BJ (cell line): ENCODE measurements at regions not wholly inside any gene's neighbourhood (a gene's known extent, or its start where the extent isn't known, plus 50 kb on each side); places are given as distances from the start of the nearest gene placed in this dataset.

ENCODE experiments used
- CTCF ChIA-PET: fragments of 350-600 bp; formaldehyde crosslinking; extraction: SDS; loops from one replicate; lab custom pipeline; 2021; ENCODE audit warnings: antibody characterized with exemption, inconsistent platforms; lab: Yijun Ruan, JAX
- POLR2A ChIA-PET: fragments of 300-600 bp; sonication (Branson Sonifier 250); formaldehyde crosslinking; extraction: SDS; loops from one replicate; lab custom pipeline; 2021; ENCODE audit warnings: antibody characterized with exemption; lab: Charles Lee
- DNase-seq: peaks from one replicate; pipeline ENCODE4 v3.0.0-alpha.2; 2011; ENCODE audit warnings: low read depth
- H3K27me3 ChIP-seq: 2 replicates; pipeline ENCODE4 v1.6.0; 2011; ENCODE audit warnings: low read length; ENCODE audit not compliant: control insufficient read depth, insufficient read depth
- H3K36me3 ChIP-seq: 2 replicates; pipeline ENCODE4 v1.5.1; 2011; ENCODE audit warnings: low read length; ENCODE audit not compliant: control insufficient read depth, insufficient read depth
- H3K4me3 ChIP-seq: 2 replicates; pipeline ENCODE4 v1.5.1; 2011; ENCODE audit warnings: low read depth, mild to moderate bottlenecking, control low read depth, low read length
- TF ChIP-seq, protein P1 (sequence below): IDR thresholded peaks from 2 replicates; pipeline ENCODE4 v1.5.1; 2011; ENCODE audit warnings: low read depth, mild to moderate bottlenecking, control low read depth, inconsistent platforms, low read length, moderate library complexity; ENCODE audit not compliant: insufficient read depth

DNA sequence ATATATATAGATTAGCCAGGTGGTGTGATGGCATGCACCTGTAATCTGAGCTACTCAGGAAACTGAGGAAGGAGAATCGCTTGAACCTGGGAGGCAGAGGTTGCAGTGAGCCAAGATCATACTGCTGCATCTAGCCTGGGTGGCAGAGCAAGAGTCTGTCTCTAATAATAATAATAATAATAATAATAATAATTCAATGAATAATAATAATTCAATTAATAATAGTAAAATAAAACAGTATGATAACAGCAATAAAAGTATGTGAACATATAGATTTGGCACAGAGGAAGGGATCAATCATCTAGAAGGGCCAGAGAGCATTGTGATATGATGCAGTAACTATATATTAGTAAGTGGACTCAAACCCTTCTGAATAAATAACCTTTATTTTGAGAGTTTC, 314.5 kb upstream of the COL8A1 start:
- H3K4me3 ChIP-seq, result no peak overlapping the region
- no peaks in the 10 kb centered on the region for H3K36me3 ChIP-seq
- ChIA-PET CTCF (no interaction called here), POLR2A (no interaction called here)
- DNase-seq, result no peak
- TF ChIP-seq, protein P1, sequence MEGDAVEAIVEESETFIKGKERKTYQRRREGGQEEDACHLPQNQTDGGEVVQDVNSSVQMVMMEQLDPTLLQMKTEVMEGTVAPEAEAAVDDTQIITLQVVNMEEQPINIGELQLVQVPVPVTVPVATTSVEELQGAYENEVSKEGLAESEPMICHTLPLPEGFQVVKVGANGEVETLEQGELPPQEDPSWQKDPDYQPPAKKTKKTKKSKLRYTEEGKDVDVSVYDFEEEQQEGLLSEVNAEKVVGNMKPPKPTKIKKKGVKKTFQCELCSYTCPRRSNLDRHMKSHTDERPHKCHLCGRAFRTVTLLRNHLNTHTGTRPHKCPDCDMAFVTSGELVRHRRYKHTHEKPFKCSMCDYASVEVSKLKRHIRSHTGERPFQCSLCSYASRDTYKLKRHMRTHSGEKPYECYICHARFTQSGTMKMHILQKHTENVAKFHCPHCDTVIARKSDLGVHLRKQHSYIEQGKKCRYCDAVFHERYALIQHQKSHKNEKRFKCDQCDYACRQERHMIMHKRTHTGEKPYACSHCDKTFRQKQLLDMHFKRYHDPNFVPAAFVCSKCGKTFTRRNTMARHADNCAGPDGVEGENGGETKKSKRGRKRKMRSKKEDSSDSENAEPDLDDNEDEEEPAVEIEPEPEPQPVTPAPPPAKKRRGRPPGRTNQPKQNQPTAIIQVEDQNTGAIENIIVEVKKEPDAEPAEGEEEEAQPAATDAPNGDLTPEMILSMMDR, result no peak
- no peaks in the 10 kb centered on the region for H3K27me3 ChIP-seq

DNA sequence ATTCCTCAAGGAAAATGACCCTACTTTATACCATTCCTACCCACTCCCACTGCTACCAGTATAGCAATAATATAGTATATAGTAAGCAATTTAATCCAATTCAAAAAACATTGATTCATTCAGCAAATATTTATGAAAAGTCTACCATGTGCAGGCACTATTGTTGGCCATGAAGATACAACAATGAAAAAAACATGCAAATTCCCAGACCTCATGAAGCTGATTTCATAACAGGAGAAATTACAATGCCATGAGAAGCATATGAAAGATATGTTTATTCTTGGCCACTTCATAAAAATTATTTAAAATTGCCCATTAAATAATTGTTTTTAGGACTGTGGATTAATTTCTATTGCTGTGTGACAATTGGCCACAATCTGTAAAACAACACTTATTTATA, 315.8 kb upstream of the COL8A1 start:
- no peak for DNase-seq
- CTCF ChIA-PET, result interaction anchor here (0.7 kb wide), 1 partner anchor 54 kb away, joined by 3 read pairs; no protein-coding TSS in a partner anchor
- Histone ChIP-seq H3K36me3 (no peaks in the 10 kb centered on the region), H3K4me3 (no peak overlapping the region), H3K27me3 (no peaks in the 10 kb centered on the region)
- POLR2A ChIA-PET, result no interaction called here
- TF ChIP-seq, protein P1, result no peak

DNA sequence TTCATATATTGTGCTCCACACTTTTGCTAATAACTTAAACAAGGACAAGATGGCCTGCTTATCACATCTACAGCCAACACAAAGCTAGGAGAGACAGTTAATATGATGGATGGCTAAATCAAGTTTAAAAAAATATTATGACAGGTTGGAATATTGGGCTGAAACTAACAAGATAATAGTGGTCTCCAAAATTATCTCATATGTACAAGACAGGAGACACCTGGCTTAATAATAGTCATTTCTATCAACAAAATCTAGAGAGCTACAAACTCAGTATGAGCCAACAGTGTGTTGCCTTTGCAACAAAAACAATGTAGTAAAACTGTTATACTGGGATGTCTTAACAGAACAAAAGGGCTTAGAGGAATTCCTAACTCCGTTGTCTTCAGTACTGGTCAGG, 317.1 kb upstream of the COL8A1 start:
- DNase-seq, result no peak
- H3K4me3 ChIP-seq, result no peak overlapping the region
- ChIA-PET CTCF (no interaction called here), POLR2A (no interaction called here)
- TF ChIP-seq, protein P1, result no peak
- H3K36me3 ChIP-seq, result no peaks in the 10 kb centered on the region
- H3K27me3 ChIP-seq, result no peaks in the 10 kb centered on the region

DNA sequence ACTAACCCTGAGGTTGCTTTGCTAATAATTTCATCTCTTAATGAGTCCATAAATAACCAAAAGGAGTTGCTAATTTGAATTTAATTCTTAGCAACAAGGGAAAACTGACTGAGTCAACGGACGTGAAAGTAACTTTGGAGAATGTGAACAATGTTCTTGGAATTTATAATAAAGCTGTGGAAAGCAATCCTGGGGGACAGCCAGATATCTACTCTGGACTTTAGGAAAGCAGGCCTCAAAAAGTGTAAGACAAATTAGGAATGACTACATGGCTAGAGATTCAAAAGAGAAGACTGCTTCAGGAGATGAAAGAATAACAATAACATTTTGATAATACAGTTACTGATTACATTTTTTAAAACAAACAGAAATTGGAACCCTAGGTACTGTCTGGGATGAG, 318.4 kb upstream of the COL8A1 start:
- ChIA-PET POLR2A (interaction anchor here (0.5 kb wide), 1 partner anchor 18 kb away, joined by 11 read pairs; no protein-coding TSS in a partner anchor), CTCF (no interaction called here)
- Histone ChIP-seq H3K27me3 (no peaks in the 10 kb centered on the region), H3K4me3 (no peak overlapping the region), H3K36me3 (no peaks in the 10 kb centered on the region)
- TF ChIP-seq, protein P1, result no peak
- DNase-seq, result peak; percentile 86

DNA sequence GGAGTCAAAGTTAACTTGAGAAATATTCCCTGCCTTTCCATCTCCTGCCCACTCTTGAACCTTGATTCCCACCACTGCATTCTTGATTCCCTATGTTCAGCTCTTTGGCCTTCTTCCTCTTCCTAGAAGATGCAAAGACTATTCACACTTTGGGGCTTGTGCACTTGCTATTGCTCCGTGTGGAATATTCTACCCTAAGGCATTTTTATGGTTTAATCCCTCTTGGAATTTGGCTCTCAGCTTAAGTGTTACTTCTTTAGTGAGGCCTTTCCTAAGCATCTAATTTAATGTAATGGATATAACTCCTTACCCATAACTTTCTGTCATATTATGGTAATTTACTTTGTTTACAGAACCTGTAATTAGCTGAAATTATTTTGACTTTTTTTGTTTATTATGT, 318.9 kb upstream of the COL8A1 start:
- TF ChIP-seq, protein P1, result no peak
- CTCF ChIA-PET, result no interaction called here
- Histone ChIP-seq H3K27me3 (no peaks in the 10 kb centered on the region), H3K4me3 (no peak overlapping the region), H3K36me3 (no peaks in the 10 kb centered on the region)
- POLR2A ChIA-PET, result no interaction called here
- no peak for DNase-seq
